Body of pancreas (tissue), 4 donors: ENCODE measurements at regions not wholly inside any gene's neighbourhood (a gene's known extent, or its start where the extent isn't known, plus 50 kb on each side); places are given as distances from the start of the nearest gene placed in this dataset.

Experiments used
- POLR2A ChIP-seq, 3 donors: fragments of 450-650 bp; IDR thresholded peaks; one replicate each; pipeline ENCODE4 v1.6.1; 2016; ENCODE audit warnings: antibody characterized with exemption in 3 of 3, mild to moderate bottlenecking in 2 of 3
- TF ChIP-seq, protein P1 (sequence below), 7 experiments: fragments of 450-650 bp in 4 of 7; fragments of 200-600 bp in 3 of 7; sonication (generic) in 3 of 7; IDR thresholded peaks; one replicate each; pipeline ENCODE4 v1.5.1; 2016 to 2019; ENCODE audit warnings: antibody characterized with exemption in 7 of 7

- TF ChIP-seq, protein P1, sequence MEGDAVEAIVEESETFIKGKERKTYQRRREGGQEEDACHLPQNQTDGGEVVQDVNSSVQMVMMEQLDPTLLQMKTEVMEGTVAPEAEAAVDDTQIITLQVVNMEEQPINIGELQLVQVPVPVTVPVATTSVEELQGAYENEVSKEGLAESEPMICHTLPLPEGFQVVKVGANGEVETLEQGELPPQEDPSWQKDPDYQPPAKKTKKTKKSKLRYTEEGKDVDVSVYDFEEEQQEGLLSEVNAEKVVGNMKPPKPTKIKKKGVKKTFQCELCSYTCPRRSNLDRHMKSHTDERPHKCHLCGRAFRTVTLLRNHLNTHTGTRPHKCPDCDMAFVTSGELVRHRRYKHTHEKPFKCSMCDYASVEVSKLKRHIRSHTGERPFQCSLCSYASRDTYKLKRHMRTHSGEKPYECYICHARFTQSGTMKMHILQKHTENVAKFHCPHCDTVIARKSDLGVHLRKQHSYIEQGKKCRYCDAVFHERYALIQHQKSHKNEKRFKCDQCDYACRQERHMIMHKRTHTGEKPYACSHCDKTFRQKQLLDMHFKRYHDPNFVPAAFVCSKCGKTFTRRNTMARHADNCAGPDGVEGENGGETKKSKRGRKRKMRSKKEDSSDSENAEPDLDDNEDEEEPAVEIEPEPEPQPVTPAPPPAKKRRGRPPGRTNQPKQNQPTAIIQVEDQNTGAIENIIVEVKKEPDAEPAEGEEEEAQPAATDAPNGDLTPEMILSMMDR (IDR thresholded peaks at IDR 0.05): no peak
- no peak for TF ChIP-seq POLR2A (IDR thresholded peaks at IDR 0.05)
These were observed 66.9 kb upstream of the CTSC start for GRCh38 chr11:88404391-88404790.
